GM13976 (cell line): ENCODE measurements at regions not wholly inside any gene's neighbourhood (a gene's known extent, or its start where the extent isn't known, plus 50 kb on each side); places are given as distances from the start of the nearest gene placed in this dataset.

Experiments used
- DNase-seq: peaks from one replicate; pipeline ENCODE4 v3.0.0; 2012; ENCODE audit warnings: low spot score
- CTCF ChIP-seq: IDR thresholded peaks from 2 replicates; pipeline ENCODE4 v1.5.1; 2012; ENCODE audit warnings: borderline replicate concordance, mild to moderate bottlenecking; ENCODE audit not compliant: insufficient read depth; ENCODE audit errors: extremely low read depth, missing control alignments, control extremely low read depth
- in situ Hi-C: fragments of 300-500 bp; cut with MboI; formaldehyde crosslinking; loops from one replicate; pipeline ENCODE4 v1.12.0; 2022; ENCODE audit warnings: low sequenced_read_pairs, mixed read lengths, inconsistent platforms; ENCODE audit not compliant: unreplicated experiment

GRCh38 chr10:43873717-43874116 is 225.0 kb upstream of the ZNF32 start:
- in situ Hi-C loops, result no loop called here
- no peak for TF ChIP-seq CTCF
- DNase-seq, result no peak

- in situ Hi-C loops, result no loop called here
- no peak for DNase-seq
- no peak for TF ChIP-seq CTCF
Measured at GRCh38 chr10:43872644-43873043, 224.0 kb upstream of the ZNF32 start.

- in situ Hi-C loops, result no loop called here
- no peak for TF ChIP-seq CTCF
- DNase-seq, result no peak
Measured at GRCh38 chr10:43871545-43871944, 222.9 kb upstream of the ZNF32 start.

- TF ChIP-seq CTCF, result no peak
- no peak for DNase-seq
- in situ Hi-C loops, result no loop called here
Measured at GRCh38 chr10:43870968-43871439, 222.3 kb upstream of the ZNF32 start.

- in situ Hi-C loops, result no loop called here
- TF ChIP-seq CTCF, result no peak
- DNase-seq, result no peak
Measured at GRCh38 chr10:43869669-43870322, 221.1 kb upstream of the ZNF32 start.

- TF ChIP-seq CTCF, result no peak
- no peak for DNase-seq
- in situ Hi-C loops, result no loop called here
Measured at GRCh38 chr10:43868952-43869351, 220.3 kb upstream of the ZNF32 start.
